GM12878 (cell line): ENCODE measurements at regions not wholly inside any gene's neighbourhood (a gene's known extent, or its start where the extent isn't known, plus 50 kb on each side); places are given as distances from the start of the nearest gene placed in this dataset.

Experiments
- EGR1 ChIP-seq, 2 experiments: IDR thresholded peaks; 1 replicate in 1 of 2; 2 replicates in 1 of 2; pipeline ENCODE4 v1.6.1; 2011 to 2012; ENCODE audit warnings: low read depth in 2 of 2, low read length in 2 of 2, borderline replicate concordance in 1 of 2, mild to moderate bottlenecking in 1 of 2, moderate library complexity in 1 of 2
- FOXM1 ChIP-seq: IDR thresholded peaks from 2 replicates; pipeline ENCODE4 v1.6.1; 2012; ENCODE audit warnings: low read depth, mild to moderate bottlenecking, inconsistent platforms, low read length, moderate library complexity
- MYB ChIP-seq: fragments of 150-350 bp; IDR thresholded peaks from 2 replicates; pipeline ENCODE4 v1.6.1; 2014; ENCODE audit warnings: mild to moderate bottlenecking, low read depth, low read length, borderline replicate concordance
- MYC ChIP-seq: IDR thresholded peaks from 2 replicates; pipeline ENCODE4 v1.6.1; 2011; ENCODE audit warnings: mild to moderate bottlenecking, low read length, moderate library complexity, inconsistent platforms; ENCODE audit not compliant: insufficient read depth, insufficient replicate concordance, insufficient read length, severe bottlenecking
- PAX8 ChIP-seq: fragments of 450-650 bp; IDR thresholded peaks from 2 replicates; pipeline ENCODE4 v1.6.1; 2017; ENCODE audit warnings: mild to moderate bottlenecking, moderate library complexity
- SIX5 ChIP-seq: IDR thresholded peaks from 2 replicates; pipeline ENCODE4 v1.6.1; 2011; ENCODE audit warnings: mild to moderate bottlenecking, low read depth, low read length, moderate library complexity; ENCODE audit not compliant: severe bottlenecking
- TARDBP ChIP-seq: IDR thresholded peaks from 2 replicates; pipeline ENCODE4 v1.6.1; 2016; ENCODE audit warnings: borderline replicate concordance
- ZNF24 ChIP-seq: fragments of 450-650 bp; IDR thresholded peaks from 2 replicates; pipeline ENCODE4 v1.6.1; 2017; ENCODE audit warnings: antibody characterized with exemption, mild to moderate bottlenecking
- TF ChIP-seq, protein P1 (sequence below): IDR thresholded peaks from 2 replicates; pipeline ENCODE4 v1.6.1; 2011; ENCODE audit warnings: low read depth, mild to moderate bottlenecking, low read length, moderate library complexity, borderline replicate concordance; ENCODE audit errors: extremely low read depth
- TF ChIP-seq, protein P2 (sequence below): IDR thresholded peaks from 2 replicates; pipeline ENCODE4 v1.6.1; 2011; ENCODE audit warnings: borderline replicate concordance, low read depth, mild to moderate bottlenecking, moderate library complexity, mixed read lengths, low read length; ENCODE audit not compliant: insufficient read depth; ENCODE audit errors: extremely low read length
- TF ChIP-seq, protein P3 (sequence below): fragments of 450-650 bp; IDR thresholded peaks from 2 replicates; pipeline ENCODE4 v1.6.1; 2016; ENCODE audit warnings: mild to moderate bottlenecking, moderate library complexity, borderline replicate concordance
- TF ChIP-seq, protein P4 (sequence below): IDR thresholded peaks from 2 replicates; pipeline ENCODE4 v1.6.1; 2011; ENCODE audit warnings: low read depth, low read length, improper control_type of control experiment, borderline replicate concordance

GRCh38 chr2:147430408-147430807 is 414.4 kb upstream of the ACVR2A start (continued):
- TF ChIP-seq, protein P1, sequence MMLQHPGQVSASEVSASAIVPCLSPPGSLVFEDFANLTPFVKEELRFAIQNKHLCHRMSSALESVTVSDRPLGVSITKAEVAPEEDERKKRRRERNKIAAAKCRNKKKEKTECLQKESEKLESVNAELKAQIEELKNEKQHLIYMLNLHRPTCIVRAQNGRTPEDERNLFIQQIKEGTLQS = no peak
- no peak for TF ChIP-seq SIX5
- TF ChIP-seq, protein P2, sequence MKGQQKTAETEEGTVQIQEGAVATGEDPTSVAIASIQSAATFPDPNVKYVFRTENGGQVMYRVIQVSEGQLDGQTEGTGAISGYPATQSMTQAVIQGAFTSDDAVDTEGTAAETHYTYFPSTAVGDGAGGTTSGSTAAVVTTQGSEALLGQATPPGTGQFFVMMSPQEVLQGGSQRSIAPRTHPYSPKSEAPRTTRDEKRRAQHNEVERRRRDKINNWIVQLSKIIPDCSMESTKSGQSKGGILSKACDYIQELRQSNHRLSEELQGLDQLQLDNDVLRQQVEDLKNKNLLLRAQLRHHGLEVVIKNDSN = no peak
- no peak for TF ChIP-seq FOXM1
- TF ChIP-seq, protein P3, sequence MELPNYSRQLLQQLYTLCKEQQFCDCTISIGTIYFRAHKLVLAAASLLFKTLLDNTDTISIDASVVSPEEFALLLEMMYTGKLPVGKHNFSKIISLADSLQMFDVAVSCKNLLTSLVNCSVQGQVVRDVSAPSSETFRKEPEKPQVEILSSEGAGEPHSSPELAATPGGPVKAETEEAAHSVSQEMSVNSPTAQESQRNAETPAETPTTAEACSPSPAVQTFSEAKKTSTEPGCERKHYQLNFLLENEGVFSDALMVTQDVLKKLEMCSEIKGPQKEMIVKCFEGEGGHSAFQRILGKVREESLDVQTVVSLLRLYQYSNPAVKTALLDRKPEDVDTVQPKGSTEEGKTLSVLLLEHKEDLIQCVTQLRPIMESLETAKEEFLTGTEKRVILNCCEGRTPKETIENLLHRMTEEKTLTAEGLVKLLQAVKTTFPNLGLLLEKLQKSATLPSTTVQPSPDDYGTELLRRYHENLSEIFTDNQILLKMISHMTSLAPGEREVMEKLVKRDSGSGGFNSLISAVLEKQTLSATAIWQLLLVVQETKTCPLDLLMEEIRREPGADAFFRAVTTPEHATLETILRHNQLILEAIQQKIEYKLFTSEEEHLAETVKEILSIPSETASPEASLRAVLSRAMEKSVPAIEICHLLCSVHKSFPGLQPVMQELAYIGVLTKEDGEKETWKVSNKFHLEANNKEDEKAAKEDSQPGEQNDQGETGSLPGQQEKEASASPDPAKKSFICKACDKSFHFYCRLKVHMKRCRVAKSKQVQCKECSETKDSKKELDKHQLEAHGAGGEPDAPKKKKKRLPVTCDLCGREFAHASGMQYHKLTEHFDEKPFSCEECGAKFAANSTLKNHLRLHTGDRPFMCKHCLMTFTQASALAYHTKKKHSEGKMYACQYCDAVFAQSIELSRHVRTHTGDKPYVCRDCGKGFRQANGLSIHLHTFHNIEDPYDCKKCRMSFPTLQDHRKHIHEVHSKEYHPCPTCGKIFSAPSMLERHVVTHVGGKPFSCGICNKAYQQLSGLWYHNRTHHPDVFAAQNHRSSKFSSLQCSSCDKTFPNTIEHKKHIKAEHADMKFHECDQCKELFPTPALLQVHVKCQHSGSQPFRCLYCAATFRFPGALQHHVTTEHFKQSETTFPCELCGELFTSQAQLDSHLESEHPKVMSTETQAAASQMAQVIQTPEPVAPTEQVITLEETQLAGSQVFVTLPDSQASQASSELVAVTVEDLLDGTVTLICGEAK = no peak
- TF ChIP-seq, protein P4, sequence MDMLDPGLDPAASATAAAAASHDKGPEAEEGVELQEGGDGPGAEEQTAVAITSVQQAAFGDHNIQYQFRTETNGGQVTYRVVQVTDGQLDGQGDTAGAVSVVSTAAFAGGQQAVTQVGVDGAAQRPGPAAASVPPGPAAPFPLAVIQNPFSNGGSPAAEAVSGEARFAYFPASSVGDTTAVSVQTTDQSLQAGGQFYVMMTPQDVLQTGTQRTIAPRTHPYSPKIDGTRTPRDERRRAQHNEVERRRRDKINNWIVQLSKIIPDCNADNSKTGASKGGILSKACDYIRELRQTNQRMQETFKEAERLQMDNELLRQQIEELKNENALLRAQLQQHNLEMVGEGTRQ = no peak
- TF ChIP-seq MYB = no peak
- TF ChIP-seq ZNF24 = no peak
- TF ChIP-seq TARDBP = no peak
- no peak for TF ChIP-seq PAX8
- TF ChIP-seq MYC = no peak
- no peak for TF ChIP-seq EGR1 (IDR thresholded peaks at IDR 0.05; ENCODE audit: borderline replicate concordance in 1 of 2, low read depth in 2 of 2, low read length in 2 of 2)
- TF ChIP-seq, all 136 proteins: peak for 0
